ENCODE measurements at regions not wholly inside any gene's neighbourhood (a gene's known extent, or its start where the extent isn't known, plus 50 kb on each side); places are given as distances from the start of the nearest gene placed in this dataset.
"Not testable (repeated sequence)": the region's sequence is repeated elsewhere in the genome, so short reads cannot be mapped to it uniquely, and the experiment has no call there.

GRCh38 chrX:143304025-143304424 is 213.2 kb downstream of the SPANXN3 start:
- POLR2A ChIA-PET = no interaction called here
- Mint-ChIP-seq H3K27me3 (no peaks in the 10 kb centered on the region), H3K4me3 (no peak overlapping the region), H3K36me3 (no peaks in the 10 kb centered on the region), H3K27ac (no peak overlapping the region), H3K9me3 (no peaks in the 10 kb centered on the region), H3K4me1 (no peaks in the 10 kb centered on the region)
- DNase-seq (no peak), ATAC-seq (ENCODE audit: low read depth) (no peak)

- no peaks in the 10 kb centered on the region for H3K27me3 Mint-ChIP-seq
- H3K27ac Mint-ChIP-seq = no peak overlapping the region
- no peaks in the 10 kb centered on the region for H3K36me3 Mint-ChIP-seq
- peaks cover 1% of the 10 kb centered on the region for H3K9me3 Mint-ChIP-seq
- H3K4me1 Mint-ChIP-seq = no peaks in the 10 kb centered on the region
- POLR2A ChIA-PET = no interaction called here
- H3K4me3 Mint-ChIP-seq = no peak overlapping the region
- DNase-seq = no peak
- ATAC-seq (ENCODE audit: low read depth) = no peak
These were observed 218.5 kb downstream of the SPANXN3 start for GRCh38 chrX:143298663-143299241.

- POLR2A ChIA-PET = no interaction called here
- peaks cover 1% of the 10 kb centered on the region for H3K9me3 Mint-ChIP-seq
- no peaks in the 10 kb centered on the region for H3K36me3 Mint-ChIP-seq
- H3K4me3 Mint-ChIP-seq = no peak overlapping the region
- ATAC-seq (ENCODE audit: low read depth) = no peak
- H3K4me1 Mint-ChIP-seq = no peaks in the 10 kb centered on the region
- DNase-seq = no peak
- H3K27ac Mint-ChIP-seq = no peak overlapping the region
- H3K27me3 Mint-ChIP-seq = no peaks in the 10 kb centered on the region
These were observed 220.8 kb downstream of the SPANXN3 start for GRCh38 chrX:143296521-143296920.

GRCh38 chrX:143287236-143287635 is 230.0 kb downstream of the SPANXN3 start:
- no peak for DNase-seq
- no peak for ATAC-seq (ENCODE audit: low read depth)
- H3K4me3 Mint-ChIP-seq = no peak overlapping the region
- no peaks in the 10 kb centered on the region for H3K27me3 Mint-ChIP-seq
- H3K36me3 Mint-ChIP-seq = no peaks in the 10 kb centered on the region
- H3K27ac Mint-ChIP-seq = no peak overlapping the region
- no peaks in the 10 kb centered on the region for H3K9me3 Mint-ChIP-seq
- no peaks in the 10 kb centered on the region for H3K4me1 Mint-ChIP-seq
- POLR2A ChIA-PET = no interaction called here

- Mint-ChIP-seq H3K9me3 (no peaks in the 10 kb centered on the region), H3K4me3 (no peak overlapping the region), H3K36me3 (no peaks in the 10 kb centered on the region), H3K27me3 (no peaks in the 10 kb centered on the region), H3K27ac (no peak overlapping the region), H3K4me1 (no peaks in the 10 kb centered on the region)
- POLR2A ChIA-PET = no interaction called here
- DNase-seq = no peak
- ATAC-seq (ENCODE audit: low read depth) = no peak
These were observed 244.6 kb downstream of the SPANXN4 start for GRCh38 chrX:143270317-143270716.

DNA sequence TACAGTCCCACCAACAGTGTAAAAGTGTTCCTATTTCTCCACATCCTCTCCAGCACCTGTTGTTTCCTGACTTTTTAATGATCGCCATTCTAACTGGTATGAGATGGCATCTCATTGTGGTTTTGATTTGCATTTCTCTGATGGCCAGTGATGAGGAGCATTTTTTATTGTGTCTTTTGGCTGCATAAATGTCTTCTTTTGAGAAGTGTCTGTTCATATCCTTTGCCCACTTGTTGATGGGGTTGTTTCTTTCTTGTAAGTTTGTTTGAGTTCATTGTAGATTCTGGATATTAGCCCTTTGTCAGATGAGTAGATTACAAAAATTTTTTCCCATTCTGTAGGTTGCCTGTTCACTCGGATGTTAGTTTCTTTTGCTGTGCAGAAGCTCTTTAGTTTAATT is 218.9 kb downstream of the SPANXN4 start:
- ATAC-seq (ENCODE audit: low read depth); DNase-seq; H3K4me1 Mint-ChIP-seq; H3K9me3 Mint-ChIP-seq; POLR2A ChIA-PET; H3K36me3 Mint-ChIP-seq; H3K27me3 Mint-ChIP-seq; H3K27ac Mint-ChIP-seq; H3K4me3 Mint-ChIP-seq: not testable (repeated sequence)

DNA sequence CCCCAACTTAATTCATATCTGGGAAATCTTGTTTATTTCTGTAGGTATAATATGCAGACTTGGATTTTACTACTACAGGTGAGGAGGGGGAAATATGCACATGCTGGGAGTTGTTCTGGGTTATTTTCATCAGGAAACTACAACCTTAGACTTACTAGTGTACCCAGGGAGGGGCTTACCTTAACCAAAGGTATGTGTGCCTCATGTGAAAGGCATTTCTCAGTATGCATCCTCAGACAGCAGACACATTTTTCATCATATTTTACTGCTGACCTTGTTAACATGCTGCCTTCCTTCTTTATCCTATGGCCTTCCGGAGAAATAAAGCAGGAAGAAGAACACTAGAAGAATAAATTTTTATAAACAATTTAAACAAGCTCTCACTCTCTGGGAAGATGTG is 214.9 kb downstream of the SPANXN4 start:
- H3K4me1 Mint-ChIP-seq = no peaks in the 10 kb centered on the region
- POLR2A ChIA-PET = no interaction called here
- H3K36me3 Mint-ChIP-seq = no peaks in the 10 kb centered on the region
- H3K4me3 Mint-ChIP-seq = no peak overlapping the region
- DNase-seq = no peak
- ATAC-seq (ENCODE audit: low read depth) = no peak
- no peak overlapping the region for H3K27ac Mint-ChIP-seq
- no peaks in the 10 kb centered on the region for H3K27me3 Mint-ChIP-seq
- peaks cover 3% of the 10 kb centered on the region for H3K9me3 Mint-ChIP-seq

DNA sequence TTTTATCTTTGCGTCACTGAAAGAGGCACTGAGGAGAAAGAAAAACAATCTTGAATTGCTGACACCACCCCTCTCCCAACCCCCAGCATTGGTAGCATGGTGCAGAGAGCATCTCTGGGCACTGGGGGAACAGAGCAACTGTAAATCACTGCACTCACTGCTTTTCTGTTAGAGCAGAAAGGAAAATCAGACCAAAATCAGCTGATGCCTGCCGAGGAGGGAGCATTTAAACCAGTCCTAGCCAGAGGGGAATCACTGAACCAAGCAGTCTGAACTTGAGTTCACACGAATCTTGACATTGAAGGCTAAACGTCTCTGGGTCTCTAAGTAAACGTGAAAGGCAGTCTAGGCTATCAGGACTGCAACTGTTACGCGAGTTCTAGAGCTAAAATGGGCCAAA is 205.8 kb downstream of the SPANXN4 start:
- POLR2A ChIA-PET = no interaction called here

DNA sequence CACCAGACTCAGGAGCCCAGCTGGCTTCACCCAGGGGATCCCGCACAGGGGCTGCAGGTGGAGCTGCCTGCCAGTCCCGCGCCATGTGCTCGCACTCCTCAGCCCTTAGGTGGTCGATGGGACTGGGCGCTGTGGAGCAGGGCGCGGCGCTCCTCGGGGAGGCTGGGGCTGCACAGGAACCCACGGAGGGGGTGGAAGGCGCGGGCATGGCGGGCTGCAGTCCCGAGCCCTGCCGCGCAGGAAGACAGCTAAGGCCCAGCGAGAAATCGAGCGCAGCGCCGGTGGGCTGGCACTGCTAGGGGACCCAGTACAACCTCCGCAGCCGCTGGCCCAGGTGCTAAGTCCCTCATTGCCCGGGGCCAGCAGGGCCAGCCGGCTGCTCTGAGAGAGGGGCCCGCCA is 202.9 kb downstream of the SPANXN4 start:
- POLR2A ChIA-PET; H3K9me3 Mint-ChIP-seq; H3K27ac Mint-ChIP-seq; ATAC-seq (ENCODE audit: low read depth); H3K36me3 Mint-ChIP-seq; H3K4me3 Mint-ChIP-seq; H3K27me3 Mint-ChIP-seq; H3K4me1 Mint-ChIP-seq: not testable (repeated sequence)
- DNase-seq = peak; percentile 10

More for the DNA sequence above, 205.8 kb downstream of the SPANXN4 start:
- DNase-seq (no peak), ATAC-seq (ENCODE audit: low read depth) (no peak)
- H3K4me3 Mint-ChIP-seq = no peak overlapping the region
- no peaks in the 10 kb centered on the region for H3K9me3 Mint-ChIP-seq
- H3K27ac Mint-ChIP-seq = no peak overlapping the region
- no peaks in the 10 kb centered on the region for H3K4me1 Mint-ChIP-seq
- no peaks in the 10 kb centered on the region for H3K36me3 Mint-ChIP-seq
- no peaks in the 10 kb centered on the region for H3K27me3 Mint-ChIP-seq

DNA sequence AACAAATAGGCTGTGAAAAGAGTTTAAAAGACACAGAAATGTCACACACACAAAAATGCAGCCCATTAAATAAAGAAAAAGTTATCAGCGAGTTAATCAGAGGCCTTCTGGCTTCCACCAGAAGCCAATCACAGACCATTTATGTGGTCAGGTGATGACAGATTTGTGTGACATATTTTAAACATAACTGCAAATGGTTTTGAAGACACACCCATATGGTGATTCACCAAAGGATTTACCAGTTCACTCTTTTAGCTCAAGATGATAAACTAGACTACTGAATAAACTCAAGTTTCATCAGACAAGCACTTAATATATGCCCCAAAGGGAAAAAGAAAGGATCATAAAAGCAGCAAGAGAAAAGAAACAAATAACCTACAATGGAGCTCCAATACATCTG is 181.2 kb downstream of the SPANXN4 start:
- Mint-ChIP-seq H3K36me3 (no peaks in the 10 kb centered on the region), H3K27ac (no peak overlapping the region), H3K4me1 (no peaks in the 10 kb centered on the region), H3K9me3 (peaks cover 1% of the 10 kb centered on the region), H3K27me3 (no peaks in the 10 kb centered on the region), H3K4me3 (no peak overlapping the region)
- ATAC-seq (ENCODE audit: low read depth) (no peak), DNase-seq (no peak)
- POLR2A ChIA-PET = no interaction called here

DNA sequence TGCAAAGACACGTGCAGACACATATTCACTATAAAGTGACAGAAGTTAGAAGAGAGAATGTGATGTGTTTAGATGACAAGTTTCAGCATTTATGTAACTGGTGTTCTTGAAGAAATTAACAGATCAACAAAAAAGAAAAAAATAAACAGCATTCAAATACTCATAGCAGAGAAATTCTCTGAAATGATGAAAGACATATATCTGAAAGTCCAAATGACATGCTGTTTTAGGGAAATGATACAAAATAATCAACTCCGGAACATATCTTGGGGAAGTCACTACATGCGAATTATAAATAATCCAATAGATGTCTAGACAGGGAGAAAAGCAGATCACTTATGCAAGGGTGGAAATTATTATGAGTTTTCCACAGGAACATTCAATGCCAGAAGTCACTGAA is 146.0 kb downstream of the SPANXN4 start:
- POLR2A ChIA-PET = no interaction called here
- Mint-ChIP-seq H3K36me3 (no peaks in the 10 kb centered on the region), H3K9me3 (no peaks in the 10 kb centered on the region), H3K4me1 (no peaks in the 10 kb centered on the region), H3K4me3 (no peak overlapping the region), H3K27ac (no peak overlapping the region), H3K27me3 (no peaks in the 10 kb centered on the region)
- ATAC-seq (ENCODE audit: low read depth) = no peak
- DNase-seq = no peak

DNA sequence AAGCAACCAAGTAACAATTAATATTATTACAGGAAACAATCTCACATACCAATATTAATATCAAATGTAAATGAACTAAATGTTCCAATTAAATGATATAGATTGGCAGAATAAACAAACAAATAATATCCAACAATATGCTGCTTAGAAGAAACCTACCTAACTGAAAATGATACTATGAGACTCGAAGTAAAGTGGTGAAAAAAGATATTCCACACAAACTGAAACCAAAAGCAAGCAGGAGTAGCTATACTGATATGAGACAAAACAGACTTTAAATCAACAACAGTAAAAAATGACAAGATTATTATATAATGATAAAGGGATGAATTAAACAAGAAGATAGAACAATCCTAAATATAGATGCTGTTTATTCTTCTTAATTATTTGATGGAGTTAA is 140.1 kb downstream of the SPANXN4 start:
- Mint-ChIP-seq H3K27me3 (no peaks in the 10 kb centered on the region), H3K36me3 (no peaks in the 10 kb centered on the region), H3K4me1 (no peaks in the 10 kb centered on the region), H3K9me3 (no peaks in the 10 kb centered on the region), H3K4me3 (no peak overlapping the region), H3K27ac (no peak overlapping the region)
- ATAC-seq (ENCODE audit: low read depth) (no peak), DNase-seq (no peak)
- POLR2A ChIA-PET = no interaction called here

- no peaks in the 10 kb centered on the region for H3K9me3 Mint-ChIP-seq
- H3K36me3 Mint-ChIP-seq = no peaks in the 10 kb centered on the region
- no peak for ATAC-seq (ENCODE audit: low read depth)
- POLR2A ChIA-PET = no interaction called here
- H3K27me3 Mint-ChIP-seq = no peaks in the 10 kb centered on the region
- H3K27ac Mint-ChIP-seq = no peak overlapping the region
- H3K4me1 Mint-ChIP-seq = no peaks in the 10 kb centered on the region
- no peak for DNase-seq
- no peak overlapping the region for H3K4me3 Mint-ChIP-seq
These were observed 114.0 kb downstream of the SPANXN4 start for GRCh38 chrX:143139681-143140080.

DNA sequence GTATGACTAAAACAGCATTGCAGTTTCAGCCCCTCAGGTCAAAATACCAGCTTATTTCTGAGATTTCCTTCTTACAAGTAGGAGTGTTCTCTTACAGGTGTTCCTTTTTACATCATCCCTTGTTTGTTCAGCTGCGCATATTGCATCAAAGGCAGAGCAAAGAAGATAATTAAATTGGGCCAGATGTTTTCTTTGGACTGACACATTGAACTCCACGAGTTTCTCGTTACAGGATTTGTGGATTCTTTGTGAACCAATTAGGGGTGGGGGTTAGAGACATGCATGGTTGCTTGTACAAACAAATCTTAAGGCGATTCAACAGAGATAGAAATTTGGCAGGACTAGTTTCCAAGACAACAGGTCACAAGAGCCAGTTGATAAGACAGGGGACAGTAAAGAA is 95.7 kb downstream of the SPANXN4 start:
- no peaks in the 10 kb centered on the region for H3K36me3 Mint-ChIP-seq
- no peak overlapping the region for H3K4me3 Mint-ChIP-seq
- H3K27me3 Mint-ChIP-seq = no peaks in the 10 kb centered on the region
- no peaks in the 10 kb centered on the region for H3K4me1 Mint-ChIP-seq
- POLR2A ChIA-PET = no interaction called here
- no peak for ATAC-seq (ENCODE audit: low read depth)
- no peak overlapping the region for H3K27ac Mint-ChIP-seq
- no peaks in the 10 kb centered on the region for H3K9me3 Mint-ChIP-seq
- no peak for DNase-seq

DNA sequence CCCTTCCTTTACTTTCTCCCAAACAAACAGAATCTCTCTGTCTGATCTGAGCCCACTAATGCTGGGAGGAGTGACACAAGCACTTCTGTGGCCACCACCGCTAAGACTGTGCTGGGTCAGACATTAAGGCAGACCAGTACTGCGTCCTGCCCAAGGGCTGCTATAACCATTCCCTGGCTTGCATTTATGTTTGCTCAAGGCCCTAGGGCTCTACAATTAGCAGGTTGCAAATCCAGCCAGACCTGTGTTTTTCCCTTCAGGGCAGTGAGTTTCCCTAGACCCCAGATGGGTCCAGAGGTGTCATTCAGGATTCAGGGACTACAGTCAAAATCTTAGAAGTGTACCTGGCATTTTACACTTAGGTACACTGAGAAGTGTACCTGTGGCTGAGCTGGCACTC is 89.7 kb downstream of the SPANXN4 start:
- H3K27me3 Mint-ChIP-seq = no peaks in the 10 kb centered on the region
- no peak overlapping the region for H3K4me3 Mint-ChIP-seq
- POLR2A ChIA-PET = no interaction called here
- ATAC-seq (ENCODE audit: low read depth) = no peak
- no peak for DNase-seq
- peaks cover 3% of the 10 kb centered on the region for H3K9me3 Mint-ChIP-seq
- no peaks in the 10 kb centered on the region for H3K36me3 Mint-ChIP-seq
- H3K4me1 Mint-ChIP-seq = no peaks in the 10 kb centered on the region
- no peak overlapping the region for H3K27ac Mint-ChIP-seq
